Thyroid gland (tissue), 4 donors: ENCODE measurements at regions not wholly inside any gene's neighbourhood (a gene's known extent, or its start where the extent isn't known, plus 50 kb on each side); places are given as distances from the start of the nearest gene placed in this dataset.

ENCODE experiments used
- POLR2A ChIP-seq, 2 donors: fragments of 450-650 bp; IDR thresholded peaks; one replicate each; pipeline ENCODE4 v1.6.1; 2017; ENCODE audit warnings: antibody characterized with exemption in 2 of 2, mild to moderate bottlenecking in 2 of 2, moderate library complexity in 1 of 2
- TF ChIP-seq, protein P1 (sequence below), 6 experiments: fragments of 200-600 bp in 3 of 6; fragments of 450-650 bp in 3 of 6; sonication (generic) in 3 of 6; IDR thresholded peaks; one replicate each; pipeline ENCODE4 v1.5.1; 2016 to 2019; ENCODE audit warnings: antibody characterized with exemption in 6 of 6, mild to moderate bottlenecking in 2 of 6, inconsistent platforms in 1 of 6, moderate library complexity in 1 of 6

GRCh38 chr13:26961890-26962615, 201.5 kb upstream of the GPR12 start:
- no peak for TF ChIP-seq POLR2A (IDR thresholded peaks at IDR 0.05)
- TF ChIP-seq, protein P1, sequence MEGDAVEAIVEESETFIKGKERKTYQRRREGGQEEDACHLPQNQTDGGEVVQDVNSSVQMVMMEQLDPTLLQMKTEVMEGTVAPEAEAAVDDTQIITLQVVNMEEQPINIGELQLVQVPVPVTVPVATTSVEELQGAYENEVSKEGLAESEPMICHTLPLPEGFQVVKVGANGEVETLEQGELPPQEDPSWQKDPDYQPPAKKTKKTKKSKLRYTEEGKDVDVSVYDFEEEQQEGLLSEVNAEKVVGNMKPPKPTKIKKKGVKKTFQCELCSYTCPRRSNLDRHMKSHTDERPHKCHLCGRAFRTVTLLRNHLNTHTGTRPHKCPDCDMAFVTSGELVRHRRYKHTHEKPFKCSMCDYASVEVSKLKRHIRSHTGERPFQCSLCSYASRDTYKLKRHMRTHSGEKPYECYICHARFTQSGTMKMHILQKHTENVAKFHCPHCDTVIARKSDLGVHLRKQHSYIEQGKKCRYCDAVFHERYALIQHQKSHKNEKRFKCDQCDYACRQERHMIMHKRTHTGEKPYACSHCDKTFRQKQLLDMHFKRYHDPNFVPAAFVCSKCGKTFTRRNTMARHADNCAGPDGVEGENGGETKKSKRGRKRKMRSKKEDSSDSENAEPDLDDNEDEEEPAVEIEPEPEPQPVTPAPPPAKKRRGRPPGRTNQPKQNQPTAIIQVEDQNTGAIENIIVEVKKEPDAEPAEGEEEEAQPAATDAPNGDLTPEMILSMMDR (IDR thresholded peaks at IDR 0.05) = no peak
